HFFc6 (cell line): ENCODE measurements at regions not wholly inside any gene's neighbourhood (a gene's known extent, or its start where the extent isn't known, plus 50 kb on each side); places are given as distances from the start of the nearest gene placed in this dataset.

Source experiments
- DNase-seq: peaks from one replicate; pipeline ENCODE4 v3.0.0-alpha.2; 2018
- H3K27ac Mint-ChIP-seq: 2 replicates; pipeline ENCODE4 v1.8.0; 2020; ENCODE audit warnings: mild to moderate bottlenecking, mixed read lengths
- H3K27me3 Mint-ChIP-seq: 2 replicates; pipeline ENCODE4 v1.8.0; 2021; ENCODE audit warnings: mild to moderate bottlenecking, moderate library complexity, mixed read lengths; ENCODE audit not compliant: insufficient read depth
- H3K36me3 Mint-ChIP-seq: 2 replicates; pipeline ENCODE4 v1.8.0; 2021; ENCODE audit warnings: low read depth, mixed read lengths
- H3K4me1 Mint-ChIP-seq: 2 replicates; pipeline ENCODE4 v1.8.0; 2020; ENCODE audit warnings: low read depth, mixed read lengths
- H3K4me3 Mint-ChIP-seq: 2 replicates; pipeline ENCODE4 v1.8.0; 2020; ENCODE audit warnings: mild to moderate bottlenecking, moderate library complexity, mixed read lengths
- H3K9me3 Mint-ChIP-seq: 2 replicates; pipeline ENCODE4 v1.8.0; 2020; ENCODE audit warnings: mild to moderate bottlenecking, mixed read lengths
- CTCF ChIP-seq: fragments of 200-600 bp; sonication (generic); IDR thresholded peaks from 2 replicates; pipeline ENCODE4 v1.5.0; 2021; ENCODE audit warnings: antibody characterized with exemption, mild to moderate bottlenecking

GRCh38 chr1:34655875-34656240 lies 99.0 kb upstream of the GJB5 start:
- Mint-ChIP-seq H3K9me3 (peaks cover 30% of the 10 kb centered on the region), H3K4me1 (no peaks in the 10 kb centered on the region), H3K4me3 (no peak overlapping the region), H3K27me3 (peaks cover 3% of the 10 kb centered on the region), H3K27ac (no peak overlapping the region), H3K36me3 (no peaks in the 10 kb centered on the region; the same call in 1 of the 2 replicates)
- no peak for TF ChIP-seq CTCF
- DNase-seq: no peak

GRCh38 chr1:34656299-34656698 lies 98.5 kb upstream of the GJB5 start:
- H3K27me3 Mint-ChIP-seq: peaks cover 3% of the 10 kb centered on the region
- H3K27ac Mint-ChIP-seq: no peak overlapping the region
- no peak for DNase-seq
- no peaks in the 10 kb centered on the region; the same call in 1 of the 2 replicates for H3K36me3 Mint-ChIP-seq
- H3K4me3 Mint-ChIP-seq: no peak overlapping the region
- H3K4me1 Mint-ChIP-seq: no peaks in the 10 kb centered on the region
- H3K9me3 Mint-ChIP-seq: peaks cover 34% of the 10 kb centered on the region
- TF ChIP-seq CTCF: no peak

DNA sequence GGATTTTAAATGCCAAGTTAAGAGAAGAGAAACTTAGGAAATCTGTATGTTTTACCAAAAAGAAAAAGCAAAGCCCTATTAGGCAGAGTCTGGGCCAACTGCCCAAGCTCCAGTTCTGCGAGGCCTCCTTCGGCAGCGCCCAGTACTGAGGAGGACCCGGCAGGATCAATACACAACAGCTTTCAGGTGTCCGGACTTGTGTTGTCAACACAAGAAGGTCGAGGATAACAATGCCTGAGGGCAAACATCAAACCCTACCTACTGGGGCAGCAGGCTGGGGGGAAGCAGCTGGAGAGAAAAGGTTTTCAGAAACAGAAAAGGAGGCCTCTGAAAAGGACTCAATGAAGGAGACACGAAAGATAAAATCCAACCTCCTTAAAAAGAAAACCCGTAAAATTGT lies 98.1 kb upstream of the GJB5 start:
- Mint-ChIP-seq H3K4me1 (no peaks in the 10 kb centered on the region), H3K4me3 (no peak overlapping the region), H3K27ac (no peak overlapping the region), H3K9me3 (peaks cover 34% of the 10 kb centered on the region), H3K27me3 (peaks cover 3% of the 10 kb centered on the region), H3K36me3 (no peaks in the 10 kb centered on the region; the same call in 1 of the 2 replicates)
- no peak for DNase-seq
- no peak for TF ChIP-seq CTCF

DNA sequence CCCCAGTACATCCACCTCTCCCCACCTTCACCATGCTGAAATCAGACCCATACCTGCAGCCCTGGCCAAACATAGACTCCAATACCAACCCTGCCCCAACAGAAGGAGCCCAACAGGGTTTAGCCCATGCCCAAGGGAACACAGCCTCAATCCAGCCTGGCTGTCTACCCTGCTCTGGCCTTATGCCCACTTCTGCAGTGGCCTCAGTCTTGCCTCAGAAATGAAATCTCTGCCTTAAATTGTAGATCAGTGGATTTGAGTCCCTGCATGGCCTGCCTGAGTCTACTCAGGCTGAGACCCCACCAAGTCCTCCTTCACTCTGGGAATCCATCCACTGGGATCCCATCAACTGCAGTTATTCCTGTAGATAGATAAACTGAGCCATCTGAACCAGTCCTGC lies 97.6 kb upstream of the GJB5 start:
- no peaks in the 10 kb centered on the region for H3K4me1 Mint-ChIP-seq
- H3K4me3 Mint-ChIP-seq: no peak overlapping the region
- peaks cover 3% of the 10 kb centered on the region for H3K27me3 Mint-ChIP-seq
- no peak for TF ChIP-seq CTCF
- no peak overlapping the region for H3K27ac Mint-ChIP-seq
- no peaks in the 10 kb centered on the region; the same call in 1 of the 2 replicates for H3K36me3 Mint-ChIP-seq
- peaks cover 37% of the 10 kb centered on the region for H3K9me3 Mint-ChIP-seq
- no peak for DNase-seq

GRCh38 chr1:34657849-34658248 lies 97.0 kb upstream of the GJB5 start:
- H3K9me3 Mint-ChIP-seq: peaks cover 41% of the 10 kb centered on the region
- no peaks in the 10 kb centered on the region for H3K4me1 Mint-ChIP-seq
- H3K36me3 Mint-ChIP-seq: no peaks in the 10 kb centered on the region; the same call in 1 of the 2 replicates
- TF ChIP-seq CTCF: no peak
- peaks cover 2% of the 10 kb centered on the region for H3K27me3 Mint-ChIP-seq
- no peak overlapping the region for H3K27ac Mint-ChIP-seq
- DNase-seq: no peak
- H3K4me3 Mint-ChIP-seq: no peak overlapping the region

DNA sequence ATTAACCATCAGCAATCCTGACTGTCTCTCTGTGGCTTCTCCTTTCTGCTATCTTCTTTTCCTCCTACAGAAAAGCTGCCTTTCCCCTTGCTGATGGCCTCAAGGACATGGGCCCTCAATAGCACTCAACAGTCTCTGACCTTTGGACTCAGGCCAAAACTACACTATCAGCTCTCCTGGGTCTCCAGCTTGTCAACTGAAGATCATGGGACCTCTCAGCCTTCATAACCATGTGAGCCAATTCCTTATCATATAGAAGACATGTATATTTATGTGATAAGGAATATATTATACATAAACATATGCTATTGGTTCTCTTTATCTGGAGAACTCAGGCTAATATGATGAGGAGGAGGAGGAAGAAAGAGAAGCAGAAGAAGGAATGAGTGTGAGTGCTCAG lies 91.8 kb upstream of the GJB5 start:
- H3K9me3 Mint-ChIP-seq: peaks cover 37% of the 10 kb centered on the region
- no peak overlapping the region for H3K4me3 Mint-ChIP-seq
- H3K27me3 Mint-ChIP-seq: peaks cover 2% of the 10 kb centered on the region; the same call in 1 of the 2 replicates
- no peaks in the 10 kb centered on the region for H3K36me3 Mint-ChIP-seq
- DNase-seq: no peak
- no peaks in the 10 kb centered on the region for H3K4me1 Mint-ChIP-seq
- no peak for TF ChIP-seq CTCF
- H3K27ac Mint-ChIP-seq: no peak overlapping the region
